ENCODE measurements at regions not wholly inside any gene's neighbourhood (a gene's known extent, or its start where the extent isn't known, plus 50 kb on each side); places are given as distances from the start of the nearest gene placed in this dataset.
"Not testable (repeated sequence)": the region's sequence is repeated elsewhere in the genome, so short reads cannot be mapped to it uniquely, and the experiment has no call there.

- no peak overlapping the region for H3K4me3 ChIP-seq
- H3K27me3 ChIP-seq = no peaks in the 10 kb centered on the region
- DNase-seq = no peak
- H3K9me3 ChIP-seq = no peaks in the 10 kb centered on the region
- H3K36me3 ChIP-seq = no peaks in the 10 kb centered on the region
Observed at GRCh38 chr21:31609081-31609480, 50.4 kb upstream of the SOD1 start.

- no peak overlapping the region for H3K4me3 ChIP-seq
- no peak for DNase-seq
- no peaks in the 10 kb centered on the region for H3K27me3 ChIP-seq
- no peaks in the 10 kb centered on the region for H3K9me3 ChIP-seq
- H3K36me3 ChIP-seq = no peaks in the 10 kb centered on the region
Observed at GRCh38 chr21:31607791-31608190, 51.7 kb upstream of the SOD1 start.

DNA sequence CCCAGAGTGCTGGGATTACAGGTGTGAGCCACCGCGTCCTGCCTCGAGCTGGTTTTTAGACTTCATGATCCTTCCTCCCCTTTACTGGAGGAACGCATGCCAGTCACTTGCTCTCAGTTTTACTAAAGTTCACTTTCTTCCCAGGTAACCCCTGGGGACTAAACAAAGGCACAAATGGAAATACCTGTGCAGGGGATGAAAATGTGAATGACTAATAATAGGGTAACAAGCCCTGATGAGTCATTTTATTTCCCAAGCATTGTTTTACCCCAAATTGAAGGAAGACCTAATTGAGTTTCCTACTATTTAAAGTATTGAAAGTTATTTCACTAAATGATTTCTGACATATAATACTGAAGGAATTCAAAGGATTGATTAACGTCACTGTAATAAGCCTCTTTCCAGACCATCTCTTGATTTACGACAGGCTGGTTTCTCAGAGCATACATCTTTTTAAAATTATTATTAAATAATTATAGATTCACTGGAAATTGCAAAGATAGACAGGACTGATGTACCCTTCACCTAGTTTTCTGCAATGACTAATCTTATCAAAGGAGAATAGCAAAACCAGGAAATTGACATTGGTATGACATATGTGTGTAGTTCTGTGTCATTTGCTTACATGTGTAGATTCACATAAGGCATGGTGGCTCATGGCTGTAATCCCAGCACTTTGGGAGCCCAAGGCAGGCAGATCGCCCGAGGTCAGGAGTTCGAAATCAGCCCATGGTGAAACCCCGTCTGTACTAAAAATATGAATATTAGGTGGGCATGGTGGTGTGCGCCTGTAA lies 53.2 kb upstream of the SOD1 start:
- DNase-seq = no peak
- Histone ChIP-seq H3K36me3 (no peaks in the 10 kb centered on the region), H3K27me3 (no peaks in the 10 kb centered on the region), H3K9me3 (no peaks in the 10 kb centered on the region), H3K4me3 (no peak overlapping the region)

GRCh38 chr21:31604591-31605190 lies 54.8 kb upstream of the SOD1 start:
- H3K36me3 ChIP-seq = no peaks in the 10 kb centered on the region
- H3K4me3 ChIP-seq = no peak overlapping the region
- no peaks in the 10 kb centered on the region for H3K9me3 ChIP-seq
- H3K27me3 ChIP-seq = no peaks in the 10 kb centered on the region
- peak; percentile 35 for DNase-seq

DNA sequence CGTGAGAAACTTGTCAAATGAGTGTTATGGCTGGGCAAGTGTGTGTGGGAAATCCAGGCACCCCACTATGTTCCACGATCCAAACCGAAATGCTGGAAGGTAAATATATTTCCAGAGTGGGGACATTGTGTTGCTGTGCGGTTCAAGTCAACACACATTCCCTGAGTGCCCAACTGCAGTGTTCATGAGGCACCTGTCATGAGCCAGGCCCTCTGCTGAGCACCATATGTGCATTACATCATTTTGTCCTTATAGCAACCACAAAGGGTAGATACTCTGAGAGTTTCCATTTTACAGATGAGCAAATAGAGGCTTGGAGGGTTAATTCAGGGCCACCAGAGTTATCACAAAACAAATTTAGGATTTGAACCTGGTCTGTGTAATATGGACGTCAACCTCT lies 59.9 kb upstream of the SOD1 start:
- H3K36me3 ChIP-seq = no peaks in the 10 kb centered on the region
- no peak overlapping the region for H3K4me3 ChIP-seq
- no peaks in the 10 kb centered on the region for H3K27me3 ChIP-seq
- no peaks in the 10 kb centered on the region for H3K9me3 ChIP-seq
- no peak for DNase-seq

DNA sequence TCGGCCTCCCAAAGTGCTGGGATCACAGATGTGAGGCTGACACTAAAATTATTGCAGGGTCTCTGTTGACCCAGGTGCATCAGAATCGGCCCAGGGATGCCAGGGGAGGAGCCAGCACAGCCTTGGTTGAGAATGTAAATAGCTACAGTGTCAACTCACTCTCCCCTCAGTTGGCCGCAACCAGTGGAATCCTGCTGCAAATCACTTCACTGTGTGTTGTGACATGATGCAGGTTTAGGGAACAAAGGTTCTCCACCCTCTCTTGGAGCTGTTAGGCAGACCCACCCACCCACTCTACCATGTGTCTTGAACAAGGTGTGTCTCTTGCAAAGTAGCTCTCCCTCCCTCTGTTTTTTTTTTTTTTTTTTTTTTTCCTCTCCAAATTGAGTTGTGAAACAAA lies 60.5 kb upstream of the SOD1 start:
- Histone ChIP-seq H3K36me3 (no peaks in the 10 kb centered on the region), H3K9me3 (no peaks in the 10 kb centered on the region), H3K27me3 (no peaks in the 10 kb centered on the region), H3K4me3 (no peak overlapping the region)
- no peak for DNase-seq

DNA sequence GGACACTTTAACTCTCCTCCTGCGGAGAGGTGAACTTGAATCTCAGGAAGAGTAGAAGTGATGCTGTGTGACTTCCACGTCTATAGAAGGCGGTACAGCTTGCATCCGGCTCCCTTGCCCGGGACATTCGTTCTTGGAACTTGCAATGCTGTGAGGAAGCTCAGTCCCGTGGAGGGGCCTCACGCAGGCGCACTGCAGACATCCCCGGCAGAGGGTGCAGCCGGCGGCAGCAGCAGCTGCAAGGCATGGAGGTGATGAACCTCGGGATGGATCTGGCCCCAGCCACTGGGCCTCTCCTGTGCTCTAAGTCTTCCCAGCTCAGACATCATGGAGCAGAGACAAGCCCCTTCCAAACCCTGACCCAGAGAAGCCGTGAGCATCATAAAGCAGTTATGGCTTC lies 61.8 kb upstream of the SOD1 start:
- Histone ChIP-seq H3K36me3 (no peaks in the 10 kb centered on the region), H3K9me3 (no peaks in the 10 kb centered on the region), H3K27me3 (no peaks in the 10 kb centered on the region), H3K4me3 (no peak overlapping the region)
- no peak for DNase-seq

DNA sequence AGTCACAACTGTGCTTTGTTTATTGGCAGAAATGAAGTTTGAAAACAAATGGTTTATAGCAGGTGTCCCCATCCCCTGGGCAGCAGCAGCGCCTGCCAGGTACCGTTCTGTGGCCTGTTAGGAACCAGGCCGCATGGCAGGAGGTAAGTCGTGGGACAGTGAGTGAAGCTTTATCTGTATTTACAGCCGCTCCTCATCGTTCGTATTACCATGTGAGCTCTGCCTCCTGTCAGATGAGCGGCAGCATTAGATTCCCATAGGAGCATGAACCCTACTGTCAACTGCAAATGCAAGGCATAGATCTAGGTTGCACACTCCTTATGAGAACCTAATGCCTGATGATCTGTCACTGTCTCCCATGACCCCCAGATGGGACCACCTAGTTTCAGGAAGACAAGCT lies 63.4 kb upstream of the SOD1 start:
- no peak overlapping the region for H3K4me3 ChIP-seq

GRCh38 chr21:31594726-31595125 lies 64.8 kb upstream of the SOD1 start:
- no peaks in the 10 kb centered on the region for H3K27me3 ChIP-seq
- no peak overlapping the region for H3K4me3 ChIP-seq
- H3K9me3 ChIP-seq = no peaks in the 10 kb centered on the region
- no peaks in the 10 kb centered on the region for H3K36me3 ChIP-seq
- no peak for DNase-seq

More for the DNA sequence above, 63.4 kb upstream of the SOD1 start:
- no peak for DNase-seq
- Histone ChIP-seq H3K9me3 (no peaks in the 10 kb centered on the region), H3K36me3 (no peaks in the 10 kb centered on the region), H3K27me3 (no peaks in the 10 kb centered on the region)

GRCh38 chr21:31594279-31594678 lies 65.2 kb upstream of the SOD1 start:
- no peaks in the 10 kb centered on the region for H3K36me3 ChIP-seq
- H3K9me3 ChIP-seq = no peaks in the 10 kb centered on the region
- no peak for DNase-seq
- no peak overlapping the region for H3K4me3 ChIP-seq
- no peaks in the 10 kb centered on the region for H3K27me3 ChIP-seq

- Histone ChIP-seq H3K4me3 (no peak overlapping the region), H3K36me3 (no peaks in the 10 kb centered on the region), H3K9me3 (no peaks in the 10 kb centered on the region), H3K27me3 (no peaks in the 10 kb centered on the region)
- no peak for DNase-seq
Observed at GRCh38 chr21:31592963-31593560, 66.4 kb upstream of the SOD1 start.

DNA sequence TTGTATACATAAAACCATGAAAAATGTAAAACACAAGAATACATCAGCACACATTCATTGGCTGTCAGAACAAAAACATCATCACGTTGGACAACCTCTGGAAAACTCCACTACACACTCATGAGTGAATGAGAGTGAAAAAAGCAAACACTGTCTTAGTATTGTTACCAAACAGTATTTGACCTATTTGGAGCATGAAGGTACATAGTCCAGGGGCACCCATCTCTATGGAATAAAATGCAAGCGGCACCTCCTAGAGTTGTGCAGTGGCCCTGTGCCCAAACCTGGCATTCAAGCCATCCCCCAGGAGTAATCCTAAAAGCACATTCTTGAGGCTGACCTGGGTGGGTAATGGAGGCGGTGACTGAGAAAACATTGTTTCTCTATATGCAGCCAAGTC lies 67.0 kb upstream of the SOD1 start:
- Histone ChIP-seq H3K27me3 (no peaks in the 10 kb centered on the region), H3K9me3 (no peaks in the 10 kb centered on the region), H3K36me3 (no peaks in the 10 kb centered on the region), H3K4me3 (no peak overlapping the region)
- no peak for DNase-seq

DNA sequence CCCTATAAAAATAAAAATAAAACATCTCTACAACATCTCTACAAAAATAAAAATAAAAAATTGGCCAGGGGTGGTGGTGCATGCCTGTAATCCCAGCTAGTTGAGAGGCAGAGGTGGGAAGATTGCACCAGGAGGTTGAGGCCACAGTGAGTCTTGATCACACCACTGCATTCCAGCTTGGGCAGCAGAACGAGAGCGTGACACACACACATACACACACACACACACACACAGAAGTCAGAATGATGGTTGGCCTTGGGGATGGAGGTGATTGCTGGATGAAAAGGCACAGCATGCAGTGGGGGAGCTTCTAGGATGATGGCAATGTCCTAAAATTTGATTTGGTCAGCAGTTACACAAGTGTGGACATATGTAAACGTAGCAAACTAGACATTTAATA lies 69.7 kb upstream of the SOD1 start:
- Histone ChIP-seq H3K9me3 (no peaks in the 10 kb centered on the region), H3K27me3 (no peaks in the 10 kb centered on the region), H3K36me3 (no peaks in the 10 kb centered on the region), H3K4me3 (no peak overlapping the region)
- DNase-seq = no peak

DNA sequence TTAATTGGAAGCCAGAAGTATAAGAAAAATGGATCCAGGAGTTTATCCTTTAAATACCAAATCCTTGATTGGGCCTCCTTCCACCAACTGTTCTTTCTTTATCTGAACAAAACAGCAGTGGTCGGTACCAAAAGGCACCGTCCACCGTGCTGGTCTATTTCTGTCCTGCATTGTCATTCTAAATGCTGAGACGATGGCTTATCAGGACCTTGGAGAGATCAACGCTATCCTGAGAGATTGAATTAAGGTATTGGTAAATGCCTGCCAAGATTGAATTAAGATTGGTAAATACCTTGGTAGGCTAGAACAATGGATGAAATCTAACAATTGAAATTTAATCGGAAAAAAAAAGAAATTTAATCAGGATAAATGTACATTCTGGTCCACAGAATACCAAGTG lies 73.4 kb upstream of the SOD1 start:
- H3K27me3 ChIP-seq = no peaks in the 10 kb centered on the region
- DNase-seq = no peak
- no peaks in the 10 kb centered on the region for H3K9me3 ChIP-seq
- no peaks in the 10 kb centered on the region for H3K36me3 ChIP-seq
- no peak overlapping the region for H3K4me3 ChIP-seq

DNA sequence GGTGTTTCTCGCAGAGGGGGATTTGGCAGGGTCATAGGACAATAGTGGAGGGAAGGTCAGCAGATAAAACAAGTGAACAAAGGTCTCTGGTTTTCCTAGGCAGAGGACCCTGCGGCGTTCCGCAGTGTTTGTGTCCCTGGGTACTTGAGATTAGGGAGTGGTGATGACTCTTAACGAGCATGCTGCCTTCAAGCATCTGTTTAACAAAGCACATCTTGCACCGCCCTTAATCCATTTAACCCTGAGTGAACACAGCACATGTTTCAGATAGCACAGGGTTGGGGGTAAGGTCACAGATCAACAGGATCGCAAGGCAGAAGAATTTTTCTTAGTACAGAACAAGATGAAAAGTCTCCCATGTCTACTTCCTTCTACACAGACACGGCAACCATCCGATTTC lies 75.6 kb upstream of the SOD1 start:
- H3K4me3 ChIP-seq, H3K9me3 ChIP-seq, H3K36me3 ChIP-seq, DNase-seq, H3K27me3 ChIP-seq: not testable (repeated sequence)

GRCh38 chr21:31583498-31583897 lies 76.0 kb upstream of the SOD1 start:
- Histone ChIP-seq H3K27me3 (no peaks in the 10 kb centered on the region), H3K9me3 (no peaks in the 10 kb centered on the region), H3K4me3 (no peak overlapping the region), H3K36me3 (no peaks in the 10 kb centered on the region)
- DNase-seq = no peak

DNA sequence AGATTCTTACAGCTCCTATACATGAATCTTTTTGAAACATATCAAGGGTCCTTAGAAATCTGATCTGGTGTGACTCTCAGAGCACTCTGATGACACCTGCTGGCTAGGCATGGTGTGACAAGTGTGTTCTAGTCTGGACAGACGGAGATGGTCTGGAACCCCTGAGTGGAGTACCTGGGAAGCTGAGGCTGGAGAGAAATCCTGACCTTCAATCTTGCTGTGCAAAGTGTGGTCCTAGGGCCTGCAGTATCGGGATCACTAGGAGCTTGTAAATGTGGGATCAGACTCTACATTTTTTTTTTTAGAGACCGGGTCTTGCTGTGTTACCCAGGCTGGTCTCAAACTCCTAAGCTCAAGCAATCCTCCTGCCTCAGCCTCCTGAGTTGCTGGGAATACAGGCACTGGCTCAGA lies 78.6 kb upstream of the SOD1 start:
- H3K27me3 ChIP-seq = no peaks in the 10 kb centered on the region
- peak; percentile 34 for DNase-seq
- H3K9me3 ChIP-seq = no peaks in the 10 kb centered on the region
- H3K36me3 ChIP-seq = no peaks in the 10 kb centered on the region
- no peak overlapping the region for H3K4me3 ChIP-seq

DNA sequence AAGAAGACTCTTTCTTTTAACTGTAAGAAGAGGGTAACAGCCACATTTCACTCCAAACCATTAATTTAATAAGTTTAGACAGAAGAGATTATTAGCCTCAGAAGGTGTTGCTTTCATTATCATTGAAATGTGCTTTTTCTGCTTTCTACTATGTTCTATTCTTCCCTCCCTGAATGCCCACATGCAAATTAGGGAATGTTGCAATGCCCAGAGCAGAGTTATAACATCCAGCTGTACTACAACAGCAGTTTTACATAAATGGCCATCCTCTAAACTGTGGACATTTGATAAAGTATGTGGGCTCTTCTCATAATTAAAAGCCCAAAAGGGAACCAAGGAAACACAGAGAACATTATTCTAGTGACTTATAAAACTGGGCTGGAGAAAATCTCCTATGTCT lies 82.2 kb upstream of the SOD1 start:
- no peak for DNase-seq
- H3K36me3 ChIP-seq = no peaks in the 10 kb centered on the region
- H3K27me3 ChIP-seq = no peaks in the 10 kb centered on the region
- no peak overlapping the region for H3K4me3 ChIP-seq
- no peaks in the 10 kb centered on the region for H3K9me3 ChIP-seq
